Lower leg skin (tissue), 3 donors: ENCODE measurements at regions not wholly inside any gene's neighbourhood (a gene's known extent, or its start where the extent isn't known, plus 50 kb on each side); places are given as distances from the start of the nearest gene placed in this dataset.

ENCODE experiments used
- POLR2A ChIP-seq, 2 donors: fragments of 450-650 bp; IDR thresholded peaks; one replicate each; pipeline ENCODE4 v1.6.1; 2016 to 2017; ENCODE audit warnings: antibody characterized with exemption in 2 of 2, mild to moderate bottlenecking in 1 of 2, moderate library complexity in 1 of 2
- TF ChIP-seq, protein P1 (sequence below), 3 donors: fragments of 450-650 bp; IDR thresholded peaks; one replicate each; pipeline ENCODE4 v1.5.1; 2016; ENCODE audit warnings: antibody characterized with exemption in 3 of 3, mild to moderate bottlenecking in 3 of 3, moderate library complexity in 2 of 3

DNA sequence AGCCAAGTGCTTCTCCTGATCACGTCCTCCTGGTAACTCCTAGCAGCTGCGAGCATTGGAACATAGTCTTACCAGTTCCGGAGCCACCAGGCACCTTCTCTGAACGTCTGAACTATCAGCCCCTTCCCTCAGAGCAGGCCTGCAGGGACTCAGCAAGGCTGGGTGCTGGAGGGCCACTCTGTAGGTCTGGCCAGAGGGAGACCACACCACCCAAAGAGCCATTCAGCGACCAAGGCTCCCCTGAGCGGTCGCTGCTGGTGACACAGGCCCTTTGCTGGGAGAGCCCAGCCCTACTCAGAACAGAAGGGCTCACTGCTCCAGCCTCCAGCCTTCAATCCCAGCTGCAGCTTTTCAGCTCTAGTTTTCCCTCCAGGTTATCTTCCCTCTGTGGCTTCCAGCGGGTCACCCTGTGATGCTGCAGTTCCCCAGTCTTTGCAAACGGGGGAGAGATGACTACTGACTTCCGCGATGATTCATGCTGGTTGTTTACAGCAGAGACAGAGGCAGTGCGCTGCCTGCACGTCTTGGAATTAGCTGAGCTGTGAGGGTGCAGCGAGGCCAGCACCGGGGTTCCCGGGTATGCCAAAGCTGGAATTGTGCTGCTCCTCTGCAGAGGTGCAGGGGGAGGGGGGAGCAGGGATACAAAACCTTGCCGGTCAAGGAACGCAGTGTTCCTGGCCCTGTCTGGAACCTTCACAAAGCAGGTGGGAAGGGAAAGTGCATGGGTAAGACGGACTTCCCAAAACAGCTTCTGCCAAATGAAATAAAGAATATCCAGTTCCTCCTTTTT is 161.4 kb downstream of the LY86 start:
- TF ChIP-seq, protein P1, sequence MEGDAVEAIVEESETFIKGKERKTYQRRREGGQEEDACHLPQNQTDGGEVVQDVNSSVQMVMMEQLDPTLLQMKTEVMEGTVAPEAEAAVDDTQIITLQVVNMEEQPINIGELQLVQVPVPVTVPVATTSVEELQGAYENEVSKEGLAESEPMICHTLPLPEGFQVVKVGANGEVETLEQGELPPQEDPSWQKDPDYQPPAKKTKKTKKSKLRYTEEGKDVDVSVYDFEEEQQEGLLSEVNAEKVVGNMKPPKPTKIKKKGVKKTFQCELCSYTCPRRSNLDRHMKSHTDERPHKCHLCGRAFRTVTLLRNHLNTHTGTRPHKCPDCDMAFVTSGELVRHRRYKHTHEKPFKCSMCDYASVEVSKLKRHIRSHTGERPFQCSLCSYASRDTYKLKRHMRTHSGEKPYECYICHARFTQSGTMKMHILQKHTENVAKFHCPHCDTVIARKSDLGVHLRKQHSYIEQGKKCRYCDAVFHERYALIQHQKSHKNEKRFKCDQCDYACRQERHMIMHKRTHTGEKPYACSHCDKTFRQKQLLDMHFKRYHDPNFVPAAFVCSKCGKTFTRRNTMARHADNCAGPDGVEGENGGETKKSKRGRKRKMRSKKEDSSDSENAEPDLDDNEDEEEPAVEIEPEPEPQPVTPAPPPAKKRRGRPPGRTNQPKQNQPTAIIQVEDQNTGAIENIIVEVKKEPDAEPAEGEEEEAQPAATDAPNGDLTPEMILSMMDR (IDR thresholded peaks at IDR 0.05) = no peak
- TF ChIP-seq POLR2A (IDR thresholded peaks at IDR 0.05) = no peak
